Neural cell (in vitro differentiated cells): ENCODE measurements at regions not wholly inside any gene's neighbourhood (a gene's known extent, or its start where the extent isn't known, plus 50 kb on each side); places are given as distances from the start of the nearest gene placed in this dataset.

ENCODE experiments used
- H2AFZ ChIP-seq: fragments of 200-600, 300-800 bp; sonication (generic), shearing (Covaris generic); 2 replicates; pipeline ENCODE4 v1.6.0; 2014; ENCODE audit warnings: low read depth, mild to moderate bottlenecking, antibody characterized with exemption, low read length, moderate library complexity
- H3F3A ChIP-seq: fragments of 200-600 bp; shearing (Covaris generic); 2 replicates; pipeline ENCODE4 v1.6.1; 2016; ENCODE audit warnings: mild to moderate bottlenecking, moderate library complexity, mixed read lengths, antibody characterized with exemption, low read length; ENCODE audit not compliant: insufficient read depth, poor library complexity, severe bottlenecking
- H3K27ac ChIP-seq: fragments of 200-600, 300-800 bp; sonication (generic), shearing (Covaris generic); 2 replicates; pipeline ENCODE4 v1.5.1; 2014; ENCODE audit warnings: mild to moderate bottlenecking, low read length, moderate library complexity
- H3K27me3 ChIP-seq: fragments of 300-800, 200-600 bp; sonication (generic), shearing (Covaris generic); 2 replicates; pipeline ENCODE4 v1.6.0; 2014; ENCODE audit warnings: mild to moderate bottlenecking, low read depth, low read length, moderate library complexity; ENCODE audit not compliant: insufficient read depth
- H3K36me3 ChIP-seq: fragments of 300-800, 200-600 bp; sonication (generic), shearing (Covaris generic); 2 replicates; pipeline ENCODE4 v1.5.1; 2014; ENCODE audit warnings: mild to moderate bottlenecking, antibody characterized with exemption, low read length, moderate library complexity; ENCODE audit not compliant: insufficient read depth
- H3K4me2 ChIP-seq: fragments of 300-800, 200-600 bp; sonication (generic), shearing (Covaris generic); 2 replicates; pipeline ENCODE4 v1.6.0; 2014; ENCODE audit warnings: mild to moderate bottlenecking, low read length
- H3K4me3 ChIP-seq: fragments of 300-800, 200-600 bp; sonication (generic), shearing (Covaris generic); 2 replicates; pipeline ENCODE4 v1.5.1; 2014; ENCODE audit warnings: mild to moderate bottlenecking, low read length, moderate library complexity
- H3K79me2 ChIP-seq: fragments of 200-600 bp; shearing (Covaris generic); replicated peaks from 2 replicates; pipeline ENCODE4 v1.6.0; 2014; ENCODE audit warnings: mild to moderate bottlenecking, low read length, moderate library complexity; ENCODE audit not compliant: insufficient read depth
- H3K9ac ChIP-seq: fragments of 300-800, 200-600 bp; sonication (generic), shearing (Covaris generic); 2 replicates; pipeline ENCODE4 v1.6.1; 2016; ENCODE audit warnings: mild to moderate bottlenecking, low read length, mixed read lengths
- H3K9me2 ChIP-seq: fragments of 200-600 bp; shearing (Covaris generic); 2 replicates; pipeline ENCODE4 v1.6.1; 2016; ENCODE audit warnings: mild to moderate bottlenecking, low read length, mixed read lengths; ENCODE audit not compliant: insufficient read depth
- H3K9me3 ChIP-seq: fragments of 200-600, 300-800 bp; sonication (generic), shearing (Covaris generic); 2 replicates; pipeline ENCODE4 v1.6.1; 2016; ENCODE audit warnings: mild to moderate bottlenecking, mixed run types, low read length, moderate library complexity, mixed read lengths
- H4K20me1 ChIP-seq: fragments of 200-600 bp; shearing (Covaris generic); 2 replicates; pipeline ENCODE4 v1.6.1; 2016; ENCODE audit warnings: mild to moderate bottlenecking, mixed run types; ENCODE audit not compliant: insufficient read depth
- EP300 ChIP-seq: fragments of 450-650 bp; conservative IDR thresholded peaks from 2 replicates; pipeline ENCODE4 v1.6.1; 2014; ENCODE audit warnings: antibody characterized with exemption, mild to moderate bottlenecking, moderate library complexity; ENCODE audit not compliant: poor library complexity, severe bottlenecking
- EZH2 ChIP-seq: fragments of 200-600, 300-800 bp; shearing (Covaris generic), sonication (generic); IDR thresholded peaks from 2 replicates; pipeline ENCODE4 v1.6.1; 2014; ENCODE audit warnings: antibody characterized with exemption, low read length, borderline replicate concordance, mild to moderate bottlenecking; ENCODE audit not compliant: insufficient read depth, poor library complexity, severe bottlenecking
- MXI1 ChIP-seq: fragments of 450-650 bp; conservative IDR thresholded peaks from 2 replicates; pipeline ENCODE4 v1.6.1; 2014; ENCODE audit warnings: antibody characterized with exemption, mild to moderate bottlenecking; ENCODE audit not compliant: poor library complexity, severe bottlenecking
- POLR2AphosphoS5 ChIP-seq: IDR thresholded peaks from 2 replicates; pipeline ENCODE4 v1.6.1; 2012
- RAD21 ChIP-seq: fragments of 450-650 bp; conservative IDR thresholded peaks from 2 replicates; pipeline ENCODE4 v1.6.1; 2014; ENCODE audit warnings: antibody characterized with exemption, mild to moderate bottlenecking, moderate library complexity
- SMC3 ChIP-seq: fragments of 450-650 bp; conservative IDR thresholded peaks from 2 replicates; pipeline ENCODE4 v1.6.1; 2014; ENCODE audit warnings: antibody characterized with exemption, mild to moderate bottlenecking, moderate library complexity; ENCODE audit not compliant: poor library complexity
- TAF1 ChIP-seq: IDR thresholded peaks from 2 replicates; pipeline ENCODE4 v1.6.1; 2012; ENCODE audit warnings: low read depth
- TF ChIP-seq, protein P1 (sequence below): fragments of 450-650 bp; IDR thresholded peaks from 2 replicates; pipeline ENCODE4 v1.5.1; 2014; ENCODE audit warnings: antibody characterized with exemption, mild to moderate bottlenecking, moderate library complexity; ENCODE audit not compliant: poor library complexity, severe bottlenecking
- TF ChIP-seq, protein P2 (sequence below): IDR thresholded peaks from 2 replicates; pipeline ENCODE4 v1.6.1; 2012; ENCODE audit warnings: borderline replicate concordance

DNA sequence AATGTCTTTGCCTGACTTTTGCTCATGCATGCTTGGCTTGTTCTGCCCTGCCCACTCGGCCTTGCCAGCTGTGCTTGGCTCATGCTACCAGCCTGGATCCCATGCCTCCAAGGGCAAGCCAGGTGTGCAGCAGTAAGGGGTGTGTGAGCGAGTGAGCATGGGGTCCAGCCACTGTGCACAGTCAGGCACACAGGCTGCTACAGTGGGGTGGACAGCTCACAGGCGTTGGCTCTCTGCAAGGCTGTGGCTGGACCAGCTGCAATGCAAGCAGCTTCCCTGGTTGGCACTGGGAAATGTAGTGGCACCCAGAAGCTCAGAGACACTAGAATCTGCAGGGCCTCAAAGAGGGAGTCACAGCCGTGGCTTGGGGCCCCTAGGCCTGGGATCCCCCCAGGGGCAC, 529.7 kb downstream of the DSC3 start:
- H3K36me3 ChIP-seq, result no peaks in the 10 kb centered on the region
- H4K20me1 ChIP-seq, result no peaks in the 10 kb centered on the region
- no peak for TF ChIP-seq MXI1
- no peak for TF ChIP-seq POLR2AphosphoS5
- TF ChIP-seq TAF1, result no peak
- TF ChIP-seq, protein P1, sequence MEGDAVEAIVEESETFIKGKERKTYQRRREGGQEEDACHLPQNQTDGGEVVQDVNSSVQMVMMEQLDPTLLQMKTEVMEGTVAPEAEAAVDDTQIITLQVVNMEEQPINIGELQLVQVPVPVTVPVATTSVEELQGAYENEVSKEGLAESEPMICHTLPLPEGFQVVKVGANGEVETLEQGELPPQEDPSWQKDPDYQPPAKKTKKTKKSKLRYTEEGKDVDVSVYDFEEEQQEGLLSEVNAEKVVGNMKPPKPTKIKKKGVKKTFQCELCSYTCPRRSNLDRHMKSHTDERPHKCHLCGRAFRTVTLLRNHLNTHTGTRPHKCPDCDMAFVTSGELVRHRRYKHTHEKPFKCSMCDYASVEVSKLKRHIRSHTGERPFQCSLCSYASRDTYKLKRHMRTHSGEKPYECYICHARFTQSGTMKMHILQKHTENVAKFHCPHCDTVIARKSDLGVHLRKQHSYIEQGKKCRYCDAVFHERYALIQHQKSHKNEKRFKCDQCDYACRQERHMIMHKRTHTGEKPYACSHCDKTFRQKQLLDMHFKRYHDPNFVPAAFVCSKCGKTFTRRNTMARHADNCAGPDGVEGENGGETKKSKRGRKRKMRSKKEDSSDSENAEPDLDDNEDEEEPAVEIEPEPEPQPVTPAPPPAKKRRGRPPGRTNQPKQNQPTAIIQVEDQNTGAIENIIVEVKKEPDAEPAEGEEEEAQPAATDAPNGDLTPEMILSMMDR, result no peak
- no peak for TF ChIP-seq EZH2
- no peak for TF ChIP-seq SMC3
- no peak for TF ChIP-seq EP300
- no peak for TF ChIP-seq RAD21
- TF ChIP-seq, protein P2, sequence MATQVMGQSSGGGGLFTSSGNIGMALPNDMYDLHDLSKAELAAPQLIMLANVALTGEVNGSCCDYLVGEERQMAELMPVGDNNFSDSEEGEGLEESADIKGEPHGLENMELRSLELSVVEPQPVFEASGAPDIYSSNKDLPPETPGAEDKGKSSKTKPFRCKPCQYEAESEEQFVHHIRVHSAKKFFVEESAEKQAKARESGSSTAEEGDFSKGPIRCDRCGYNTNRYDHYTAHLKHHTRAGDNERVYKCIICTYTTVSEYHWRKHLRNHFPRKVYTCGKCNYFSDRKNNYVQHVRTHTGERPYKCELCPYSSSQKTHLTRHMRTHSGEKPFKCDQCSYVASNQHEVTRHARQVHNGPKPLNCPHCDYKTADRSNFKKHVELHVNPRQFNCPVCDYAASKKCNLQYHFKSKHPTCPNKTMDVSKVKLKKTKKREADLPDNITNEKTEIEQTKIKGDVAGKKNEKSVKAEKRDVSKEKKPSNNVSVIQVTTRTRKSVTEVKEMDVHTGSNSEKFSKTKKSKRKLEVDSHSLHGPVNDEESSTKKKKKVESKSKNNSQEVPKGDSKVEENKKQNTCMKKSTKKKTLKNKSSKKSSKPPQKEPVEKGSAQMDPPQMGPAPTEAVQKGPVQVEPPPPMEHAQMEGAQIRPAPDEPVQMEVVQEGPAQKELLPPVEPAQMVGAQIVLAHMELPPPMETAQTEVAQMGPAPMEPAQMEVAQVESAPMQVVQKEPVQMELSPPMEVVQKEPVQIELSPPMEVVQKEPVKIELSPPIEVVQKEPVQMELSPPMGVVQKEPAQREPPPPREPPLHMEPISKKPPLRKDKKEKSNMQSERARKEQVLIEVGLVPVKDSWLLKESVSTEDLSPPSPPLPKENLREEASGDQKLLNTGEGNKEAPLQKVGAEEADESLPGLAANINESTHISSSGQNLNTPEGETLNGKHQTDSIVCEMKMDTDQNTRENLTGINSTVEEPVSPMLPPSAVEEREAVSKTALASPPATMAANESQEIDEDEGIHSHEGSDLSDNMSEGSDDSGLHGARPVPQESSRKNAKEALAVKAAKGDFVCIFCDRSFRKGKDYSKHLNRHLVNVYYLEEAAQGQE, result no peak
- H3K79me2 ChIP-seq, result no peaks in the 10 kb centered on the region
- H3K4me3 ChIP-seq, result no peak overlapping the region
- no peak overlapping the region for H2AFZ ChIP-seq
- no peaks in the 10 kb centered on the region for H3K9me3 ChIP-seq
- H3K4me2 ChIP-seq, result no peak overlapping the region
- no peak overlapping the region for H3K9ac ChIP-seq
- H3K27me3 ChIP-seq, result no peaks in the 10 kb centered on the region
- no peaks in the 10 kb centered on the region for H3K9me2 ChIP-seq
- H3K27ac ChIP-seq, result no peak overlapping the region
- no peaks in the 10 kb centered on the region for H3F3A ChIP-seq

DNA sequence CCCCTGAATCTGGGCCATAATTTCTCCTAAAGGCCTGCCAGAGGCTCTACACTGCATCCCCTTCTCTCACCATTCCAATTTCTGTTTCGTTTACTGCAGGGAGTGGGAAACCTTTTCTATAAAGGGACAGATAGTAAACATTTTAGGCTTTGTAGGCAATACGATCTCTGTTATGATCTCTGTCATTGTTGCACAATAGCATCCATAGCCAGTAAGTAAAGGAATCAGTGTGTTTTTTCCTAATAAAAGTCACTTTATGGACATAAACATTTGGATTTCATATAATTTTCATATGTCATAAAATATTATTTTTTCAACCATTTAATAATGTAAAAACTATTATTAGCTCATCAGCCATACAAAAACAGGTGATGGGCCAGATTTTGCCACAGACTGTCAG, 531.7 kb downstream of the DSC3 start:
- no peaks in the 10 kb centered on the region for H4K20me1 ChIP-seq
- no peaks in the 10 kb centered on the region for H3K9me3 ChIP-seq
- H3K9ac ChIP-seq, result no peak overlapping the region
- H3K9me2 ChIP-seq, result no peaks in the 10 kb centered on the region
- H3K4me3 ChIP-seq, result no peak overlapping the region
- H3K4me2 ChIP-seq, result no peak overlapping the region
- no peak overlapping the region for H3K27ac ChIP-seq
- no peak for TF ChIP-seq POLR2AphosphoS5
- TF ChIP-seq, protein P2, result no peak
- no peak for TF ChIP-seq MXI1
- no peak for TF ChIP-seq TAF1
- no peak for TF ChIP-seq EZH2
- no peak for TF ChIP-seq RAD21
- TF ChIP-seq, protein P1, result no peak
- no peak for TF ChIP-seq SMC3
- TF ChIP-seq EP300, result no peak
- H2AFZ ChIP-seq, result no peak overlapping the region
- H3K27me3 ChIP-seq, result no peaks in the 10 kb centered on the region
- H3K79me2 ChIP-seq, result no peaks in the 10 kb centered on the region
- no peaks in the 10 kb centered on the region for H3K36me3 ChIP-seq
- no peaks in the 10 kb centered on the region for H3F3A ChIP-seq
